HG02763 (cell line): ENCODE measurements at regions not wholly inside any gene's neighbourhood (a gene's known extent, or its start where the extent isn't known, plus 50 kb on each side); places are given as distances from the start of the nearest gene placed in this dataset.
"Not testable (repeated sequence)": the region's sequence is repeated elsewhere in the genome, so short reads cannot be mapped to it uniquely, and the experiment has no call there.

ENCODE experiments used
- ATAC-seq: cut with Tn5 transposase; IDR thresholded peaks from one replicate; pipeline ENCODE4 v1.9.1; 2021; ENCODE audit warnings: mild to moderate bottlenecking, moderate library complexity; ENCODE audit not compliant: unreplicated experiment

GRCh38 chr7:51640841-51641240 is 324.2 kb upstream of the COBL start:
- ATAC-seq: no peak

- no peak for ATAC-seq
These were observed 323.2 kb upstream of the COBL start for GRCh38 chr7:51639661-51640334.

GRCh38 chr7:51636503-51636902 is 319.9 kb upstream of the COBL start:
- no peak for ATAC-seq

- ATAC-seq: no peak
These were observed 319.2 kb upstream of the COBL start for GRCh38 chr7:51635775-51636174.

GRCh38 chr7:51634538-51634937 is 317.9 kb upstream of the COBL start:
- ATAC-seq: no peak

- ATAC-seq: no peak
These were observed 317.4 kb upstream of the COBL start for GRCh38 chr7:51634025-51634424.

- ATAC-seq: no peak
These were observed 317.0 kb upstream of the COBL start for GRCh38 chr7:51633596-51633995.

- no peak for ATAC-seq
These were observed 316.4 kb upstream of the COBL start for GRCh38 chr7:51633006-51633405.

- ATAC-seq: no peak
These were observed 314.3 kb upstream of the COBL start for GRCh38 chr7:51630933-51631332.

- ATAC-seq: no peak
These were observed 312.6 kb upstream of the COBL start for GRCh38 chr7:51629206-51629605.

- no peak for ATAC-seq
These were observed 305.3 kb upstream of the COBL start for GRCh38 chr7:51621956-51622355.

- no peak for ATAC-seq
These were observed 304.1 kb upstream of the COBL start for GRCh38 chr7:51620706-51621105.

GRCh38 chr7:51619880-51620279 is 303.3 kb upstream of the COBL start:
- ATAC-seq: no peak

GRCh38 chr7:51617686-51618085 is 301.1 kb upstream of the COBL start:
- ATAC-seq: no peak

- no peak for ATAC-seq
These were observed 297.3 kb upstream of the COBL start for GRCh38 chr7:51613911-51614357.

- ATAC-seq: no peak
These were observed 295.3 kb upstream of the COBL start for GRCh38 chr7:51611937-51612336.

- ATAC-seq: no peak
These were observed 290.8 kb upstream of the COBL start for GRCh38 chr7:51607447-51607846.

GRCh38 chr7:51606601-51607154 is 290.1 kb upstream of the COBL start:
- ATAC-seq: no peak

GRCh38 chr7:51602376-51602775 is 285.8 kb upstream of the COBL start:
- no peak for ATAC-seq

GRCh38 chr7:51601461-51601860 is 284.9 kb upstream of the COBL start:
- no peak for ATAC-seq

GRCh38 chr7:51599935-51600334 is 283.3 kb upstream of the COBL start:
- ATAC-seq: not testable (repeated sequence)

- ATAC-seq: no peak
These were observed 277.0 kb upstream of the COBL start for GRCh38 chr7:51593628-51594027.
